ENCODE measurements at regions not wholly inside any gene's neighbourhood (a gene's known extent, or its start where the extent isn't known, plus 50 kb on each side); places are given as distances from the start of the nearest gene placed in this dataset.

DNA sequence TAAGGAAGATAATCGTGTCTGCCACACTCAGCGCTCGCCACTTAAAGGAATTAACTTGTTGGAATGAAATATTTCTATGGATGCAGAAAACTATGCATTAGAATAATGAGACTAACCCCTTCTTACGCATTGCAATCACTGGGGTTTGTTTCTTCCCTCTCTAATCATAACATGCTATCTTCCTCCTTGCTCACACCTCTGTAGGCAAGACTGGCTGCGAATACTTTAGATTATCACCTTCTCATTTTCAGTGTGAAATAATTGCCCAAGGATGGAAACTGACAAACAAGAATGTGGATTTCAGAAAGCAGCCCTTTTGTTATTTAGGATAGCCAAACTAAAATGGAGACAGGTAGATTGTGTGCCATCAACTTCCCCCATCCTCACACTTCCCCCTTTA lies 349.4 kb downstream of the MID1IP1 start:
- no peak for DNase-seq

DNA sequence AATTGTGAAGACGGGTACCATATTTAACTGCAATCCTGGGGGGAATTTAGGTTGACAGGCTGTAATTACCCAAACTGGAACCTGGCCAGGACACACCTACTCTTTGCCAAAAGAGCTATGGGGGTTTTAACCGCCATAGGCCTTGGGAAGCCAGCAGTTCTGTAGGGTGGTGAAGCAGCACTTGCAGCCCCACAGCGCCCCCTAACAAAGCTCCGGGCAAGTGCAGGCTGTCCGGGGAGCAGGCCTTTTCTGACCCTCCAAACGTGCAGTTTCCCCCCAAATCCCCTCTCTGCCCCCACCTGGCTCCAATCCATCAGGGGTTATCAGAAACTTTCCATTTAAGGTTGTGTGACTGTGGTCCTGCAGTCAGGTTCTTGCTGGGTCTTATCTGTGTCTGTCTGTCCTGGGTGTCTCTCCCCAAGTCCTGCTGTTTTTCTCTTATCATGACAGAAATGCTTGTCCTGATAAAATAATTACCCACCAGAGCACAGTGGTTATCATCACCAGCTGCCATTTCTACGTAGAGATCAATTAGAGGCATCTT lies 350.9 kb downstream of the MID1IP1 start:
- DNase-seq: peak; percentile 68

DNA sequence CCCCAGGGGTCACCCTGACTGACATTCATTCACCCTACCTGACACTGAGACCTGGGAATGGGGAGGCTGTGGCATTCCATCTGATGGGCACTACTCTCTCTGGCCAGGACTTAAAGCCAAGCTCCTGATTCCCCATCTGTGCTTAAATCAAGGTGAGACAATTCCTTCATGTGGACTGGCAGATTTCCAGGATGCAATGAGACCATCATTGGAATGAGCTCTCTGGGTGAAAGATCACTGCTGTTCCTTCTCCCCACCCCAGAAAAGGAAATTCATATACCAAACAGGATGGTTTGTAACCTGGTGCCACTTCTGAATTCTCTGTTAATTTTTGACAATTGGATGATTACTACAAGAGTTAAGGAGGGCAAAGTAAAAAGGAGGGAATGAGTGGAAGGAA lies 354.8 kb downstream of the MID1IP1 start:
- no peak for DNase-seq

DNA sequence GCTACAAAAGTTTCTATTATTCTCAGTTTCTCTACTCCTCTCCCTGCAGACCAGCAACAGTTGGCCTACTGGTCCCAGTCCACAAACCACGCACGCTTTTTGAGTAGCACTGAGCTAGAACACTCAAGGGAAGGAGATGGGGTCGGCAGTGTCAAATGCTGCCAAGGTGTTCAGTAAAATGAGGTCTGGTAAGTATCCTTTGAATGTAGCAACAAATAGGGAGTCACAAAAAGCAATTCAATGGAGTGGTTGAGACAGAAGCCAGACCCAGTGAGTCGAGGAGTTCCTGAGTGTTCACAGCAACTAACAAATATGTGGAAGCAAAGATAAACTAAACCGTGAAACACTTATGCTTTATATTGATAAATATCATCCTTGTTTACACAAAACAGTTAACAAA lies 355.7 kb downstream of the MID1IP1 start:
- DNase-seq: peak; percentile 10

DNA sequence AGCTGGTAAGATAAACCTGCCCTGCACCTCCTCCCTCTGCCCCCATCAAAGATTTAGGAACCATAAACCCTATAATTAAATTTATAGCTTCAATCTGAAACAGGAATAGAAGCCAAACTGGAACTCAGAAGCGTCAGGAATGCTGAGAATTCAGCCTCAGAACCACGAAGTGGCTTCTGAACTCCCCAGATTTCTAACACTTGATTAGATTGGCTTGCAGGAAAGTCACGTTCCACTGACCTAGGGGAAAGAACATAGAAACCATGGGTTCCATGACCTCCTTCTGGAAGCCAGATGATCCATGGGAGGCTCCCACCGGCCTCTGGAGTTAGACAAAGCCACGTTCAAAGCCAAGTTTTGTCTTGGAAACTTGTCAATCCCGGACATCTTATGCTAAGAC lies 356.5 kb downstream of the MID1IP1 start:
- no peak for DNase-seq

DNA sequence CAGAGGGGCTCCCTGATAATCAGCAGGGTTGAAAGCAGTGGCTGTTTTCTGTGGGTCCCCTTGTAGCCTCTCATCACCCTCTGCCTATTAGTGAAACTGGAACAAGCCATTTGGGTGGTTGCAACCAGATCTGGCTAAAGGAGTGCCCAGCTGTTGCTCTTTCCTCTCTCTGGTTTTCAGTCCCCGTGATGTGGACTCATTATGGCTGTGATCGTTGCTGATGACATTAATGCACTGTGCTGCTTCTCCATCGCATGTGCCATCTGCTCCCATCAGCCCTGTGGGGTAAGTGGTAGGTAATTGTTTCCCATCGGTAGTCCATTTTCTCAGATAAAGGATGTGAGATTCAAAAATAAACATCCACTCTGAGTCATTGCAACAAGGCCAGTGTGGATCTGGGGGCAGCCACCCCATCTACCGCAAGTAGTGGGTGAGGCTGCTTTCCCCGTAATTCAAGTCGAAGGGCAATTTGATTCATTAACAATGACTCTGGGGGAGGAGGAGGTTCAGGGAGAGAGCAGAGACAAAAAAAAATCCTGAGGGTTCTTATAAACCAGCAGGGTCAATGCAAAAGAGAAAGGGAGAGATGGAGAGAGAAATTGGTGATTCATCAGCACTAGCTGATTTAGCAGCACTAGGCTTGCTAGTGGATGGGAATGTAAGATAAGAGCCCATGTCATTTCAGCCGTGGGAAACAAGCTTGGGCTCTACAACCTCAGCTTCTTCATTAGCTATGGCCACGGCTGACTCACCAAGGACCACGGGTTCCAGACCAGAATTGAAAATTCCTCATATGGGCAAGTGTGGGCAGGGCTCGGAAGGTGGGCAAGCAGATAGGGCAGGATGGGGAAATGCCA lies 357.8 kb downstream of the MID1IP1 start:
- DNase-seq: peak; percentile 63

DNA sequence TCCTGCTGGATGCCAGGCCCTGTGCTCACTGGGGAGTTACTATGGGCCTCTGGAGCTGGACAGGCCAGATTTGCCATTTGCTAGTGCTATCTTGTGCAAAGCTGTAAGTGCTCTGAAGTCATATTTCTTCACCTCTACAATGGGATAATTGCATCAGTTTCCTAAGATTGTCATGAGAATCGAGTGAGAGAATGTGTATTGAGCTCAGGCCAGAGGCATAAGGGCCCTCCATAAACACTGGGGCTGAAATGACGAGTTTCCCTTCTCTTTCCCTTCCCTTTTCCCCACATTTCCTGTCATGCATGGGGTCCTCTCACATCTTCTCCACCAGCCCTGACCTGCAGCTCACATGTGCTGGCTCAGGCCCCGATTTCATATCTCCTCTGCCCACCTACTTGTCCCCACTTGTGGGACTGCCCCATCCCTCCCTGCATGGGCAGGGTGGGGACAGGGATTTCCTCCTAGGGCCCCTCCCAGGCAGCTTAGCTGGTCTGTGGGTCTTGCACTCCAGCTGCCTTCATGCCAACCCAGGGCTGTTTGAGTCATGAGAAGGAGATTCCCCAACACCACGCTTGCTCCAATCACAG lies 358.8 kb downstream of the MID1IP1 start:
- DNase-seq: no peak

DNA sequence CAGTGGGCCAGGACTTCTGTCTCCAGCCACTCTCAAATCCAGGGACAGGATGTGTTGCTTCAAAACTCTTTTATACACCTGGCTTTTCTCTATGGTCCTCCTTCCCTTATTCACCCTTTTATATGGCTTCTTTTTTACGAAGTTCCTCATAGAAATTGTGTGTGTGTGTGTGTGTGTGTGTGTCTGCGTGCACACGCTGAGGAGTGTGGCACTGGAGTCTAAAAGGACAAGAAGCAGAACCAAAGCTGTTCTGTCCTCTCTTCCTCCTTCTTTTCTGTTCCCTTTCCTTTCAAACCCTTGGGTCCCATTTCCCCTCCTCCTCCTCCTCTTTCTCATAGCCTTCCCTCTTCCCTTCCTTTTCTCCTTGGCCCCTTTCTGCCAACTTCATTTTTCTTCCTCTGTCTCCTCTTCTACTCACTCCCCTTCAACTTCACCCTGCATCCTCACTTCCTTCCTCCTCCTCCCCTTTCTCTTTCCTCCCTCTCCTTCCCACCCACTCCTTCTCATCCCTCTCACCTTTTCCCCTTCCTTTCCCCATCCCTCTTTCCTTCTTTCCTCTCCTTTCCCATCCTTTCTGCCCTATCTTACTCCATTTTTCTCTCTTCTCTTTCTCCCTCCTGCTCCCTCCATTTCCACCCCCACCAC lies 360.5 kb downstream of the MID1IP1 start:
- DNase-seq: no peak

DNA sequence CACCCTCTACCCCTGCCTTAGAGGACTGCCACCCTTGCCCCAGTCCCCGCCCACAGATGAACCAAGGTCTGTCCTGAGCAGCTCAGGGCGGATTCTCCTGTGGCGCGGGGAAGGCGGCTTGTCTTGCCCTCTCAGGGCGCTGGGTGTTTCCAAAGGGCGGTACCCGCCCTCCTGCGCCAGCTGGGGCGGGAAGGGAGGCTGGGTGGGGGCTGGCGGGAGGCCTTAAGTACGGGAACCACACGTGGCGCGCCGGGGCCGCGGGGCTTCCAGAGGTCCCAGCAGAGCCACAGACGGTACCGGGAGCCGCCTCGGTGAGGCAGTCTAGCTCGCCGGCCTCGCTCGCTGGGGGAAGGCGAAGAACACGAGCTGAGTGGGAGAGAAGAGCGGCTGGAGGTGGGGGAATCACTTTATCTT lies 361.1 kb downstream of the MID1IP1 start:
- DNase-seq: no peak

DNA sequence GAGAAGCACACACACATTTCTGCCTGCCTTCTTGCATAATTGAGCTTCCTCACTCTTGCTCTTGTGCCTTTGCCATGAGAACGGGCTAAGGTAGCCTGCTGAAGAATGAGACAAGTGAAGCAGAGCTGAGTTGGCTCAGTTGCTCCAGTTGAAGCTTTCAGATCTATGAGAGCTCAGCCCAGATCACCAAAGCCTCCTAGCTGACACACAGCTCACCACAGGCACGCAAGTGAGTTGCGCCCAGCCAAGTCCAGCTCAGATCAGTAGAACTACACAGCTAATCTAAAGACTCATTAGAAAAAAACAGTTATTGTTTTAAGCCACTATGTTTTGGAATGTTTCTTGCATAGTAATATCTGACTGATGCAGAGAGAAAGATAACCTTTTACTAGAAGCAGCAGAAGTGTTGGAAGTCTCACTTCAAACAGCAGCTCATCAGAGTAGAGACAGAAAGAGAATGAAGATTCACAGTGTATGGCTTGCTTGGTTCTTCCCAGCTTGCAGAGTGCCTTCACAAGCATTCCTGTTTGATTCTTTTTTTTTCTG lies 362.4 kb downstream of the MID1IP1 start:
- DNase-seq: no peak

DNA sequence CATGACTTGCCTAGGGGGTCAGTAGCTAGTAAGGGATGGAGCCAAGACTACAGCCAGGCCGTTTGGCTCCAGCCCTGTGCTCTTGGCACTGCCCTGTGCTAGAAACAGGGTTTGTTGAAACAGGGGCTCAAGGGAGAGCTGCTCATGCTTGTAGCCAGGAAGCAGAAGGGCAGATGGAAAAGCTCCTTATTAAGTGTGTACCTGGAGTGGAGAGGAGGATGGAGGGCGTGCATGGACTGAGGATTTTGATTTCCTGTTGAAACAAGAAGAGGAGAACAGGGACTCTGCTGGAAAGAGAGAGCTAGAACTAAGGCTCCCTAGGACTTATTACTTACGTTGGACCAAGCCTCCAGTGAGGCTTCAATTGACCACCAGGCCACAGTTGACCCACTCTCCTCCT lies 363.0 kb downstream of the MID1IP1 start:
- no peak for DNase-seq

DNA sequence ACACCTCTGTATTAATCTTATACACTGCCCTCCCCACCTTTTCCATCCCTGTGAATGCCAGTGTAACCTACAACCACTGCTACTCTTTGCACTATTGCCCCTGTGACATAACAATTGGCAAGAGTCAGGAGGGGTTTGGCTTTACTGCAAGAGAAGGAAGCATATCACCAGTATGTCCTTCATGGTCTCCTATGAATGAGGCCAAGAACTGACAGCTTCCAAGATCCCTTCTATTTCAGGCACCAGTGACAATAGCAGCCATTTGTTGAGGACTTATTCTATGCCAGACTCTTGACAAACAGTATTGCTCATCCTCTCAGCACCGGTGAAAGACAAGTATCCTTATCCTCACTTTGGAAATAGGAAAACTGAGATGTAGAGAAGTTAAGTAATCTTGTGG lies 363.9 kb downstream of the MID1IP1 start:
- no peak for DNase-seq

DNA sequence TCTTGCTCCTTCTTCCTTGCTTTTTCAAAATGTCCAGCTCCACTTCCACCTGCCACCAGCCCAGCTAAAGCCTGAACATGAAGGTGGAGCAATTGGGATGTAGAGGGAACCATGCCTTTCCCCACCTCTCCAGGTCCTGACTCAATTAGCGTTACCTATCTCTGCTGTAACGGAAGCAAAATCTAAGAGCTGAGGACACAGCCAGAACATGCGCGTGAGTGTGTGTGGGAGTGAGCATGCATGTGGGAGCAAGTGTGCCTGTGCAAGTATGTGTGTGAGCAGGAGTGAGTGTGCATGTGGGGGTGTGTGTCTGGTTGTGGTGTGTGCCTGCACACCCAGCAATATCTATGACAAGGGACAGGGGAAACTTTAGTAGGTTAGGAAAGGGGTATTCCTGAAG lies 364.5 kb downstream of the MID1IP1 start:
- no peak for DNase-seq

DNA sequence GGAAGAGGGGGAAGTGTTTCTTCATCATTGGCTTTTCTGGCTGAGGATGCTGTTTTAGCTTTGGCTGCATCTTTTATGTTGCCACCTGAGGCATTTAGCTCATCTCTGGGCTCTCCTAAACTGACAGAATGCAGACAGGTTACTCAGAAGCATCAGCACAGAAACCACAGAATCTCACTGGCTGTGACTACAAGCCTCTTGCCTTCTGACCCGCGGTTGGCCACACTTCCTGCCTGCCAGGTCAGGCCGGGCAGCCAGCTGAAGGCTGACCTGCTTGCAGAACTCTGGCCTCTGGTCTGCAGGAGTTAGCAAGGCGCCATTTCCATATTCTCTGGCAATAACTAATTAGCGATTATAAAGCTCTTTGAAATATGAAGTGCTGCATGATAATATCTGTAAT lies 366.5 kb downstream of the MID1IP1 start:
- DNase-seq: no peak

DNA sequence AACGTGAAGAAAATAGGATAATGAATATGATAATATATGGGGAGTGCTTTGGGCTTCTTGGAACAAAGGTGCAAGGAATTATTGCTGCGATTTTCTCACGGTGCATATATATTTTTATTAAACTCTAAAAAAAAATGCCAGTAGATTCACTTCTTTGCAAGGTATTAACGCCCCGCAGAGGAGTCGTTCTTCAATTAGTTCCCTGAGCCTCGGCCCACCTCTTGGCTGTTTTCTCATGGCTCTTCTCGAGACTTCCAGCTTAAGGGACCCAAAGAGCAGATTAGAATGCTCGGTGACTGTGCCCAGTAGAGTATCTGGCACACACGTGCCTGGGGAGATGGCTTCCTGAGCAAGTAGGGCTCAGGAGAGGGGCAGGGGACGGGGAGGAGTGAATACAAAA lies 367.4 kb downstream of the MID1IP1 start:
- no peak for DNase-seq

DNA sequence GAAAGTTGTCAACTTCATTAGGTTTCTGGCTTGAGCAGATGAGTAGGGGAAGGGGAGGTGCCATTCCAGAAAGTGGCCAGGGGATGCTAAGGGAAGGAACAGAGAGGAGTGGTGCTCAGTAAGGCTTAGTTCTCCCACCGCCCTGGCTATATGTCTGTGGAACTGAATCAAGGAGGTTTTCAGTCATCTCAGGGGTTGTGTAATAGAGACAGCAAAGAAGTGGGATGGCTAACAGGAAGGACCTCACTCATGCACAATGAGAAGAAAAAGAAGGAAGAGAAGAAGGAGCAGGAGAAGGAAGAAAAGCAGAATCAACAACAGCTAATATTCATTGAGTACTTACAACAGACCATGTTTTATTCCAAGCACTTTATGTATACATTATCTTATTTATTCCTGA lies 368.7 kb downstream of the MID1IP1 start:
- no peak for DNase-seq

DNA sequence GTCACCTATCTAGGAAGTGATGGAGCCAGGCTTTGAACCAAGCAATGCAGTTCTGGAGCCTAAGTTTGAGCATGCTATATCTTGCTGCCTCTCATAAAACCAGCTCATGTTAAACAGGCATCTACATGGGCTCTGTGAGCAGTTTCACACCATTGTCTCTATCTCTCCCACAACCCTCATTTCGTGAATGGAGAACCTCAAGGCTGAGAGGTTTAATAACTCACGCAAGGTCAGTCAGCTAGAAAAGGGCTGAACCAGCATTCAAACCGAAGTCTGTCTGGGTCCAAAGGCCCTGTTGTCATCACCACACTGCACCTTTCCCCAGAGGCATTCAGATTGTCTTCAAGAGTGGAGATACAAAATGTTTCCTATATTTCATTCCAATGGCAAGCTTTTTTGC lies 369.2 kb downstream of the MID1IP1 start:
- DNase-seq: no peak

DNA sequence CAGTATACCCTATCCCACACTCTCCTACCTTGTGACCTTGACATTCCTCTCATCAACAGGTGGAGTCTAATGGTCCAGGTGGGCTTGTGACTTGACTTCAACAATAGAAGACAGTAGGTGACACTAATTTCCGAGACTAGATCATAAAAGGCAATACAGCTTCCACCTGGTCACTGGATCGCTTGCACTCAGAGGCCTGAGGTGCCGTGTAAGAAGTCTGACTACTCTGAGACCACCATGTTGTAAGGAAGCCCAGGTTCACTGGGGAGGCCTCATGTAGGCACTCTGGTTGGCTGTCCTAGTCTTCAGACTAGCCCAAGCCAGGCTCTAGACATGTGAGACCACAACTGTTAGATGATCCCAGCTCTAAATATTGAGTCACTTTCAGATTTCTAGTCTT lies 370.4 kb downstream of the MID1IP1 start:
- no peak for DNase-seq

DNA sequence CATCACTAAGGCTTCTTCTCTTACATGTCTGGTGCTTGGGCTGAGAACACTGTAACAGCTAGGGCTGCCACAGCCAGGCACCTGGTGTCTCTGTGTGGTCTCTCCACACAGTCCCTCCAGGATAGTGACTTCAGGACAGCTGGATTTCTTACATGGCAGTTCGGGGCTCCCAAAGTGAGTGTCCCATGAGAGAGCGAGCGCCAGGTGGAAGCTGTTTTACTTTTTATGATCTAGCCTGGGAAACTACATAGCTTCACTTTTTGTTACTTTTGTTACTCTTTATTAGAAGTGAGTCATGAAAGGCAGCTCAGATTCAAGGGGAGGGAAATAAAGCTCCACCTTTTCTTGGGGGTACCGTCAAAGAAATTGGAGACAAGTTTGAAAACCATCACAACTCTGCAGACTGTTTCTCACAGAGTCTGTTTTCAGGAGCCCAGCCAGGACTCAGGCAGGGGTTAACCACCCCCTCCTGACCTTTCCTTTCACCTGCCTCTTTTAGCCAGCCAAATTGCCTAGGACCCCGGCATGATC lies 373.0 kb downstream of the MID1IP1 start:
- DNase-seq: no peak

DNA sequence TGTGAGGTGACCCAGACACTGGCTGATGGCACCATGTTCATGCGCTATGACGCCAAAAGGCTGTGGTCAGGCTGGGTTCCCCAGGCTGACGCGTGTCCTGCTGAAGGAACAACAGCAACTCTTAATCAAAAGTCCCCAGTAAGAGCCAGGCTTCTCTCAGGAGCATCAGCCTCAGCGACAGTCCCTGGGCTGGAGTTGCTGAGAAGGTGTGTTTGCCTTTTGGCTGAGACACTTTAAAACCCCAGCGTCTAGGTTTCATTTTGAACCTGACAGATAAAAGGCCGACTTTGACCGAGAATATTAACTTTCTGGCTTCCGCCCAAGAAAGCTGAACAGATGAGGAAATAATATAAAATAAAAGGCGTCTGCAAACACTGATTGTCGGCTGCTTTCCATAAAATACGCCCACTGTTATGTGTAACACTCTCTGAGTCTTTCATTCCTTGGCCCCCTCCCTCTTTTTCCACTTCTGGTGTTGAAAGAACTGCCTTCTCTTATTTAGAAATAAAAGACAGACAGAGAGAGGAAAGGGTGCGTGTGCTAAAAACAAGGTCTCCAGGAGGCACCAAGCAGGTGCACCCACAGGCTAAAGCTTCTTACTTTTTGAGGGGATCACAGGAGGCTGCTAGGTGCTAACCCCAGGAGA lies 373.6 kb downstream of the MID1IP1 start:
- DNase-seq: peak; percentile 42

DNA sequence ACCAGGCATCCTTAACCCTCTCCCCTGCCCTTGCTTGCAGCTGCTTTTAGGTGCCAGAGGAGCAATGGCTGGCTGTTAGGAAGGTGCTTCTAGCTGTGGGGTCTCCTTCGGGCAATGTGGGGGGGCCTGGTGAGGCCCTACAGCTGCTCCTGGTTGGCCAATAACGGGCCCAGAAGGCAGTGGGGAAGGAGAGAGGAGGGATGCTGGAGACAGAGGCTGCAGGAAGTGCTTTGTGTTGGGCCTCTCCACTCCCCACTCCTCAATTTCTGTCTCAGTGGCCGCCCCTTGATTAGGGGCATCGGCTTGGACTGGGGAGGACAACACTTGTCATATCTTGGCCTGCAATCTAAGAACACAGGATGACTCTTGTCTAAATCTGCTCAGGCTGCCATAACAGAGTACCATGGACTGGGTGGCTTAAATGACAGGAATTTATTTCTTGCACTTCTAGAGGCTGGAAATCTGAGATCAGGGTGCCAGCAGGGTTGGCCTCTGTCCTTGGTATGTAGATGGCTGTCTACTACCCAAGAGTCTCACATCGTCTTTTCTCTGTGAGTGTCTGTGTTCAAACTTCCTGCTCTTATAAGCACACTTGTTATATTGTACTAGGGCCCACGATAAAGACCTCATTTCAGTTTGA lies 374.3 kb downstream of the MID1IP1 start:
- DNase-seq: no peak

DNA sequence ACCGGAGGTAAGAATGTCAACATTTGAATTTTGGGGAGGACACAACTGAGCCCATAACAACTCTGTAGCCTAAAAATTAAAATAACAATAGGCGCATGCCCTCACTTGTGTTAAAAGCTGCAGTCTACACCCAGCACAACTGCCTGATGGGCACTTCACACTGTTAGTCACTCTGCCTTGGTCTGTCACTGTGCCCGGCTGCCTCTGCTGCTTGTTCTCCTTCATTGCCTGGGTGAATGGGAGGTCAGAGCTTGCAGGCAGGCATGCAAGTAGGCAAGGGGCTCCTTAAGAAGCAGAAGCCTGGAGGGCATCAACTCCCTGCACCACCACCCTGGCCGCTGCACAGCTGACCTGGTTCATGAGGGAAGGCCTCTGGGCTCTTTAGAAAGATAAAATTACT lies 374.8 kb downstream of the MID1IP1 start:
- no peak for DNase-seq

All from NCI-H345 (cell line).